K562 (cell line): ENCODE measurements at regions not wholly inside any gene's neighbourhood (a gene's known extent, or its start where the extent isn't known, plus 50 kb on each side); places are given as distances from the start of the nearest gene placed in this dataset.

Experiments
- ATAC-seq: fragments of 200-7000 bp; cut with Tn5 transposase; 3 replicates; pipeline ENCODE4 v1.9.1; 2020; ENCODE audit warnings: moderate library complexity
- BruUV-seq: library from RNA; stranded (reverse); fragments of 400-500 nt; replicated peaks from 2 replicates; lab custom pipeline; 2021; lab: Mats Ljungman, UMichigan
- CTCF ChIA-PET: fragments of 300-600 bp; formaldehyde crosslinking; extraction: SDS; loops from one replicate; lab custom pipeline; 2021; ENCODE audit warnings: low intra/inter-chr PET ratio; lab: Yijun Ruan, JAX
- POLR2A ChIA-PET: fragments of 300-600, 350-650 bp; sonication (Branson Sonifier 250); formaldehyde crosslinking; extraction: SDS; loops from one replicate; lab custom pipeline; 2021; ENCODE audit warnings: antibody characterized with exemption, inconsistent platforms; lab: Yijun Ruan, JAX
- DNase-seq, 4 experiments: peaks; one replicate each; pipeline versions ENCODE4 v3.0.0 to v3.0.0-alpha.2; 2011 to 2018; ENCODE audit warnings: low spot score in 3 of 4, mixed read lengths in 3 of 4; ENCODE audit errors: extremely low read depth in 1 of 4
- FAIRE-seq: peaks from 2 replicates; lab custom pipeline; 2011; peaks lifted over from hg19 to GRCh38; lab: Jason Lieb, UNC
- H2AFZ ChIP-seq: 2 replicates; pipeline ENCODE4 v1.6.0; 2011; ENCODE audit warnings: low read depth, low read length, control low read depth, inconsistent platforms
- H3K27ac ChIP-seq: fragments of 200-600 bp; 3 replicates; pipeline ENCODE4 v1.8.0; 2011; ENCODE audit warnings: low read depth, mild to moderate bottlenecking, control low read depth, inconsistent platforms, low read length, moderate library complexity, mixed read lengths; ENCODE audit errors: extremely low read depth
- H3K27me3 ChIP-seq, 2 experiments: fragments of 300-600 bp in 1 of 2; 2 replicates in 1 of 2; 3 replicates in 1 of 2; pipeline versions ENCODE4 v1.6.0 to v1.8.0; 2011; ENCODE audit warnings: inconsistent platforms in 2 of 2, low read length in 2 of 2, mild to moderate bottlenecking in 1 of 2, mixed read lengths in 1 of 2, moderate library complexity in 1 of 2; ENCODE audit not compliant: control insufficient read depth in 2 of 2, insufficient read depth in 2 of 2
- H3K36me3 ChIP-seq: fragments of 300-600 bp; 3 replicates; pipeline ENCODE4 v1.8.0; 2011; ENCODE audit warnings: mild to moderate bottlenecking, low read length, inconsistent platforms; ENCODE audit not compliant: control insufficient read depth, insufficient read depth
- H3K4me1 ChIP-seq, 2 experiments: fragments of 200-600 bp in 1 of 2; replicated peaks in 1 of 2; 2 replicates in 1 of 2; 3 replicates in 1 of 2; pipeline versions ENCODE4 v1.5.1 to v1.8.0; 2011; ENCODE audit warnings: inconsistent platforms in 2 of 2, low read length in 2 of 2, mild to moderate bottlenecking in 1 of 2, mixed read lengths in 1 of 2, moderate library complexity in 1 of 2; ENCODE audit not compliant: control insufficient read depth in 2 of 2, insufficient read depth in 2 of 2
- H3K4me2 ChIP-seq: 2 replicates; pipeline ENCODE4 v1.6.1; 2011; ENCODE audit warnings: low read length, control low read depth, inconsistent platforms, mixed read lengths; ENCODE audit not compliant: insufficient read depth
- H3K4me3 ChIP-seq: fragments of 200-600 bp; sonication (generic), shearing (Covaris generic); 2 replicates; pipeline ENCODE4 v1.5.1; 2016; ENCODE audit warnings: control low read depth, inconsistent platforms
- H3K79me2 ChIP-seq: fragments of 200-600 bp; 3 replicates; pipeline ENCODE4 v1.8.0; 2011; ENCODE audit warnings: low read length, inconsistent platforms; ENCODE audit not compliant: control insufficient read depth, insufficient read depth
- H3K9ac ChIP-seq, 2 experiments: 2 replicates each; pipeline versions ENCODE4 v1.6.0 to v1.6.1; 2011; ENCODE audit warnings: low read depth in 2 of 2, low read length in 2 of 2, control low read depth in 1 of 2, inconsistent platforms in 1 of 2, mild to moderate bottlenecking in 1 of 2, mixed read lengths in 1 of 2; ENCODE audit not compliant: insufficient read depth in 1 of 2
- H3K9me1 ChIP-seq: one replicate; pipeline ENCODE4 v1.6.0; 2011; ENCODE audit warnings: inconsistent platforms, mild to moderate bottlenecking, low read length, moderate library complexity; ENCODE audit not compliant: control insufficient read depth, insufficient read depth
- H3K9me3 ChIP-seq: replicated peaks from 2 replicates; pipeline ENCODE4 v1.5.1; 2011; ENCODE audit warnings: low read depth, low read length, inconsistent platforms; ENCODE audit not compliant: control insufficient read depth, insufficient read depth
- H4K20me1 ChIP-seq: replicated peaks from 2 replicates; pipeline ENCODE4 v1.6.1; 2011; ENCODE audit warnings: low read length, inconsistent platforms, mixed read lengths; ENCODE audit not compliant: control insufficient read depth, insufficient read depth
- DIDO1 ChIP-seq: fragments of 450-650 bp; IDR thresholded peaks from 2 replicates; pipeline ENCODE4 v1.6.1; 2016; ENCODE audit warnings: low read depth, missing biosample characterization, missing genetic modification characterization
- MCM5 ChIP-seq: fragments of 450-650 bp; IDR thresholded peaks from 2 replicates; pipeline ENCODE4 v1.6.1; 2016; ENCODE audit warnings: low read depth
- MED1 ChIP-seq: sonication (generic); formaldehyde crosslinking; IDR thresholded peaks from 2 replicates; pipeline ENCODE4 v1.8.1; 2023; ENCODE audit warnings: missing genetic modification reagents, borderline replicate concordance
- NR2C2 ChIP-seq, 2 experiments: fragments of 200-800 bp in 1 of 2; sonication (Bioruptor generic) in 1 of 2; sonication (generic) in 1 of 2; formaldehyde crosslinking in 1 of 2; IDR thresholded peaks; 2 replicates each; pipeline versions ENCODE4 v1.6.1 to v1.8.0; 2016 to 2022; ENCODE audit warnings: mild to moderate bottlenecking in 1 of 2, missing compliant biosample characterization in 1 of 2, missing genetic modification characterization in 1 of 2, missing genetic modification reagents in 1 of 2
- NR4A1 ChIP-seq, 2 experiments: fragments of 250-450 bp in 1 of 2; fragments of 450-650 bp in 1 of 2; sonication (Bioruptor Pico) in 1 of 2; IDR thresholded peaks; 2 replicates each; pipeline versions ENCODE4 v1.4.0 to v1.6.1; 2016 to 2020; ENCODE audit warnings: mild to moderate bottlenecking in 2 of 2, missing compliant biosample characterization in 1 of 2, missing genetic modification characterization in 1 of 2, moderate library complexity in 1 of 2
- NUFIP1 ChIP-seq: fragments of 450-650 bp; IDR thresholded peaks from 2 replicates; pipeline ENCODE4 v1.6.1; 2018; ENCODE audit not compliant: partially characterized antibody
- SMAD4 ChIP-seq: fragments of 250-450 bp; sonication (Bioruptor Pico); conservative IDR thresholded peaks from 2 replicates; pipeline ENCODE4 v1.8.0; 2021; ENCODE audit warnings: inconsistent platforms, mild to moderate bottlenecking, moderate library complexity
- TEAD1 ChIP-seq, 2 experiments: fragments of 450-650 bp in 1 of 2; sonication (generic) in 1 of 2; formaldehyde crosslinking; IDR thresholded peaks; 2 replicates each; pipeline versions ENCODE4 v1.4.0 to v1.8.0; 2020 to 2022; ENCODE audit warnings: mild to moderate bottlenecking in 2 of 2, missing genetic modification reagents in 1 of 2
- XRCC5 ChIP-seq: fragments of 200-400 bp; formaldehyde crosslinking; IDR thresholded peaks from 2 replicates; pipeline ENCODE4 v1.6.1; 2017; ENCODE audit warnings: low read depth, mild to moderate bottlenecking, low read length
- ZKSCAN3 ChIP-seq: fragments of 250-450 bp; sonication (Bioruptor Pico); IDR thresholded peaks from 2 replicates; pipeline ENCODE4 v1.4.0; 2020
- WGBS: fragments of 100-300 bp; shearing (Covaris generic); methylation state at CpG from one replicate; pipeline ENCODE4 v1.1.6; 2016; ENCODE audit warnings: low coverage, mixed read lengths; ENCODE audit not compliant: insufficient coverage; ENCODE audit errors: missing lambda C conversion rate; 5-methylcytosine and 5-hydroxymethylcytosine counted together
- in situ Hi-C: fragments of 300-500 bp; cut with MboI; formaldehyde crosslinking; loops from 4 replicates; pipeline ENCODE4 v1.15.0; 2018; ENCODE audit warnings: inconsistent platforms, mixed read lengths
- intact Hi-C: fragments of 100-400 bp; cut with micrococcal nuclease; formaldehyde crosslinking; loops from 2 replicates; pipeline ENCODE4 v1.14.2; 2022
- TF ChIP-seq, protein P1 (sequence below), 2 experiments: fragments of 450-650 bp; IDR thresholded peaks; 2 replicates each; pipeline ENCODE4 v1.6.1; 2016
- TF ChIP-seq, protein P2 (sequence below): fragments of 150-350 bp; conservative IDR thresholded peaks from 2 replicates; pipeline ENCODE4 v1.6.1; 2014; ENCODE audit warnings: low read length

DNA sequence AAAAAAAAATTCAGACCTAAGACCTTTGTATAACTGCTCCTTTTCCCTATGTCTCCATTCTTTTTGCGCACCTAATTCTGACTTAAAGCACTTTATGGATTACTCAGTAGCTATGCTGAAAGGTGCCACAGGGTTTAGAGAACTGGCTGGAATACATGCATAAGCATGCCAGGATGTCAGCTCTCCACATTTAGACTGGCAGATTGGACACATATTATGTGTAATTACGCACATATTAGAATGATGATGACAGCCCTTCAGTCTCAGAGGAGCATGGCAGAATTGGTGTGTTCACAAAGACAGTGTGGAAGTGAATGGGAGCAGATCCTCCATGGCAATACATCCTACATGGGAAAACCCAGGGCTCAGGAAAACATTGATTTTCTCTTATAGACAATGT, 108.1 kb upstream of the LSAMP start:
- CTCF ChIA-PET, result no interaction called here

More for the DNA sequence above, 108.1 kb upstream of the LSAMP start:
- Histone ChIP-seq H3K27ac (no peak overlapping the region), H3K4me1 (no peaks in the 10 kb centered on the region), H3K9me3 (no peaks in the 10 kb centered on the region), H3K27me3 (no peaks in the 10 kb centered on the region), H3K9ac (no peak overlapping the region), H3K4me3 (no peak overlapping the region), H3K79me2 (no peaks in the 10 kb centered on the region), H3K9me1 (no peaks in the 10 kb centered on the region), H3K36me3 (no peaks in the 10 kb centered on the region), H3K4me2 (no peak overlapping the region), H2AFZ (no peak overlapping the region)
- WGBS, result 13% methylated on average over 2 of the region's 2 CpGs
- in situ Hi-C loops (no loop called here), intact Hi-C loops (no loop called here)
- BruUV-seq, result no TSS peak
- POLR2A ChIA-PET, result no interaction called here
- DNase-seq, result no peak
- FAIRE-seq, result no peak
- ATAC-seq, result no peak
- no peak for TF ChIP-seq TEAD1 (CRISPR knock-in tag; IDR thresholded peaks at IDR 0.05)
- TF ChIP-seq, protein P1, sequence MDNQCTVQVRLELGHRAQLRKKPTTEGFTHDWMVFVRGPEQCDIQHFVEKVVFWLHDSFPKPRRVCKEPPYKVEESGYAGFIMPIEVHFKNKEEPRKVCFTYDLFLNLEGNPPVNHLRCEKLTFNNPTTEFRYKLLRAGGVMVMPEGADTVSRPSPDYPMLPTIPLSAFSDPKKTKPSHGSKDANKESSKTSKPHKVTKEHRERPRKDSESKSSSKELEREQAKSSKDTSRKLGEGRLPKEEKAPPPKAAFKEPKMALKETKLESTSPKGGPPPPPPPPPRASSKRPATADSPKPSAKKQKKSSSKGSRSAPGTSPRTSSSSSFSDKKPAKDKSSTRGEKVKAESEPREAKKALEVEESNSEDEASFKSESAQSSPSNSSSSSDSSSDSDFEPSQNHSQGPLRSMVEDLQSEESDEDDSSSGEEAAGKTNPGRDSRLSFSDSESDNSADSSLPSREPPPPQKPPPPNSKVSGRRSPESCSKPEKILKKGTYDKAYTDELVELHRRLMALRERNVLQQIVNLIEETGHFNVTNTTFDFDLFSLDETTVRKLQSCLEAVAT (IDR thresholded peaks at IDR 0.05), result no peak
- no peak for TF ChIP-seq ZKSCAN3
- TF ChIP-seq SMAD4 (CRISPR knock-in tag), result no peak
- TF ChIP-seq, protein P2, sequence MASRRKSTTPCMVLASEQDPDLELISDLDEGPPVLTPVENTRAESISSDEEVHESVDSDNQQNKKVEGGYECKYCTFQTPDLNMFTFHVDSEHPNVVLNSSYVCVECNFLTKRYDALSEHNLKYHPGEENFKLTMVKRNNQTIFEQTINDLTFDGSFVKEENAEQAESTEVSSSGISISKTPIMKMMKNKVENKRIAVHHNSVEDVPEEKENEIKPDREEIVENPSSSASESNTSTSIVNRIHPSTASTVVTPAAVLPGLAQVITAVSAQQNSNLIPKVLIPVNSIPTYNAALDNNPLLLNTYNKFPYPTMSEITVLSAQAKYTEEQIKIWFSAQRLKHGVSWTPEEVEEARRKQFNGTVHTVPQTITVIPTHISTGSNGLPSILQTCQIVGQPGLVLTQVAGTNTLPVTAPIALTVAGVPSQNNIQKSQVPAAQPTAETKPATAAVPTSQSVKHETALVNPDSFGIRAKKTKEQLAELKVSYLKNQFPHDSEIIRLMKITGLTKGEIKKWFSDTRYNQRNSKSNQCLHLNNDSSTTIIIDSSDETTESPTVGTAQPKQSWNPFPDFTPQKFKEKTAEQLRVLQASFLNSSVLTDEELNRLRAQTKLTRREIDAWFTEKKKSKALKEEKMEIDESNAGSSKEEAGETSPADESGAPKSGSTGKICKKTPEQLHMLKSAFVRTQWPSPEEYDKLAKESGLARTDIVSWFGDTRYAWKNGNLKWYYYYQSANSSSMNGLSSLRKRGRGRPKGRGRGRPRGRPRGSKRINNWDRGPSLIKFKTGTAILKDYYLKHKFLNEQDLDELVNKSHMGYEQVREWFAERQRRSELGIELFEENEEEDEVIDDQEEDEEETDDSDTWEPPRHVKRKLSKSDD, result no peak
- TF ChIP-seq MCM5, result no peak
- no peak for TF ChIP-seq NR4A1 (CRISPR knock-in tag; IDR thresholded peaks at IDR 0.05)
- no peak for TF ChIP-seq NR4A1 (tag; IDR thresholded peaks at IDR 0.05)
- TF ChIP-seq DIDO1 (tag), result no peak
- no peak for TF ChIP-seq MED1 (CRISPR knock-in tag)
- TF ChIP-seq NR2C2 (CRISPR knock-in tag; IDR thresholded peaks at IDR 0.05), result no peak
- no peak for TF ChIP-seq NR2C2 (tag; IDR thresholded peaks at IDR 0.05)
- no peak for TF ChIP-seq NUFIP1
- no peak for TF ChIP-seq XRCC5
- TF ChIP-seq, all 486 proteins: peak for 0
- no peaks in the 10 kb centered on the region for H4K20me1 ChIP-seq
